NCI-H2081 (cell line): ENCODE measurements at regions not wholly inside any gene's neighbourhood (a gene's known extent, or its start where the extent isn't known, plus 50 kb on each side); places are given as distances from the start of the nearest gene placed in this dataset.
A peak's percentile ranks its signal among the peaks of the same experiment; 100 is the strongest.
"Not testable (repeated sequence)": the region's sequence is repeated elsewhere in the genome, so short reads cannot be mapped to it uniquely, and the experiment has no call there.

Experiments
- DNase-seq, 2 experiments: peaks; one replicate each; lab custom pipeline; 2025; lab: John Stamatoyannopoulos, UW

- no peak for DNase-seq
Observed at GRCh38 chr5:152527358-152528052, 122.4 kb upstream of the NMUR2 start.

GRCh38 chr5:152529440-152529839 lies 124.4 kb upstream of the NMUR2 start:
- no peak for DNase-seq

DNA sequence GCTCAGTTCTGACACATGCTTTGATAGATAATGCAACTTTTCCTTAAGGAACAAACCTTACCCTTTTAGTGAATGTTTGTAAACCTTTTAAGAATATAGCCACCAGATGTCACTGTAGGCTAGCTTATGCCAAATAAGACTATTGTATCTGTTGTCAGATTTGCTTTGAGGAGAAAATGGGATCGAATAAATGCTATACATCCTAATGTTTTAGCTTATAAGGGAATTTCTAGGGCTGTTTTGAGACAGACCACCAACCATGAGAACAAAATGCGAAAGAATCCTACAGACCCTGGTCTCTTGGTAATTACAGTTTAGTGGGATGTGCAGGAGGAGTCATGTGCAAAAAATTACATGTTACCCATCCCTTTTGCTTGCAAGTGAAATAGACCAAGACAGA lies 127.6 kb upstream of the NMUR2 start:
- DNase-seq: peak; percentile 48 to 67

GRCh38 chr5:152534641-152535040 lies 129.6 kb upstream of the NMUR2 start:
- no peak for DNase-seq

DNA sequence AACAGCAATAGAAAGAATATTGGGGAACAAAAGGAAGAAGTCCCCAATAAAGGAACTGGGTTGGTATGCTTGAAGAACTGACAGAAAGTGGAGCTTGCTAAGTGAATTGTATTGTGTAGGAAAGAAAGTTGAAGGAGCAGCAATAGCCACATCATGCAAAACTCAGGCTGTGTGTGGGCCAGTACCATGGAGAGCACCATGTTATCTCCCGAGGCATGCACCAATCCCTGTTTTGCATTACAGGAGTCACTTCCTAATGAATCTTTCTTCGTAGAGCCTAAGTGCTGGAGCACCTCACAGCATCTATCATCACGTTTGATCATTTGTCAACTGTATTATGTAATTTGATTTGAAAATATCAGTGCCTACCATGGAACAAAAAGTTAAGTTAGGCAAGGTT lies 137.7 kb upstream of the NMUR2 start:
- no peak for DNase-seq

- no peak for DNase-seq
Observed at GRCh38 chr5:152546493-152546892, 141.4 kb upstream of the NMUR2 start.

GRCh38 chr5:152547202-152547601 lies 142.1 kb upstream of the NMUR2 start:
- no peak for DNase-seq

DNA sequence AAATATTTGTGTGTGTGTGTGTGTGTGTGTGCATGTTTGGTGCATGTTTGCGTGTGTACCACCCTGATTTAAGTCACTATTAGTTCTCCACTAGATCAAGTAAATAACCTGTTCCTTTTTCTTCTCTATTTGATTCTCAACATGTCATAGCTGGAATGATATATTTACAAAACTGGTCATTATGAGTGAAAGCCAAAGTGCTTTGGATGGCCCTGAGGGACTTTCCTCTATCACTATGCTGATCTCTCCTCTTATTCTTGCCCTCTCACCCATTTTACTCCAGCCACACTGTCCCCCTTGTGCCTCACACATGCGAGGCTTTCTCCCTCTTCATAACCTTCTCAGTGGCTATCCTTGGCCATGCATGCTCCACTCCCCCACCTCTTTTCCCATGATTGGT lies 144.6 kb upstream of the NMUR2 start:
- no peak for DNase-seq

- no peak for DNase-seq
Observed at GRCh38 chr5:152551061-152551460, 146.0 kb upstream of the NMUR2 start.

DNA sequence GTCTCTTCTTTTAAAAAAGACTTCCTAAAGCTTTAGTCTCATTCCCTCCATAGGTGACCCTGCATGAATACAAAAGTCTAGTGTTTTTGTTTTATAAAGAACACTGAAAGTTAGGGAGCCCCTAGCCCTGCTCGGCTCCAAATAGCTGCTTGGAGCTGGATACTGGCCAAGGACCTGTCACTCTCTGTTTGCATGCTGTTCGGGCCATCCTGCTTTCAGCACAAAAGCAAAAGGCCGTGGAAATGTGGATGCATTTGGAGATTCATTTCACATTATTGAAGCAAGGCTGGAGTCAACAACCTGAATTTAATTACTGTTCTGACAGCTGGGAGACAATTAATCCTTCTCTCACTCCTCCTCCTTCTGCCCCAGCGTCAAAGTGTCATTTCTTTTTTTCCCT lies 151.7 kb upstream of the NMUR2 start:
- peak; percentile 61 to 79 for DNase-seq

DNA sequence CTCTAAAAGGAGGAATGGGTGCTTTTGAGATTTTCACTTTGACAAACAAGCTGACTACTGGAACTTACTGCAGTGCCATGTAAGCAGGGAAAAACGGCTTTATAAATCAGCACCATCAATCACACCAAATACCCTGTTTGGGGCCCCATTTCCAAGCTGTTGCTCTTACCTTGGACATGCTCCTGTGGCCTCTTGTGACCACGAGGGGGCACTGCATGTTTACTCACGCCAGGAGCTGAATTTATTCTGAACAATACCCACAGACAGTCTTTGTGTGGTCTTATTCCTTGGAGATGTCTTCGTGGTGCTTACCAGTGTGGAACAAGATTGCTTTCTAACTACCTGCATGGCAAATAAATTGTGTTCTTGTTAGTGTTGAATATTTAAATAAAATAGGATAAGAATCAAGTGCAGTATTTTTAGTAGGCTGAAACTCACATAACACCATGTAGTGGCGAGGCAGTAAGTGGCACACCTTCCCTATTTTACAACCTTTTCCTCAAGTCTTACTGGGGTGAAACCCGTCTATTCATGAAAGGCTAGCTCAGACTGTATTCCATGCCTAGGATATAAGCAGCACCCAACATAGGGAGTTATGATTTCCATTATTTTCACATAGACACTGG lies 155.5 kb upstream of the NMUR2 start:
- DNase-seq: peak; percentile 77 to 81

GRCh38 chr5:152568016-152568415 lies 162.9 kb upstream of the NMUR2 start:
- peak in 1 of 2 experiments; percentile 29 for DNase-seq

DNA sequence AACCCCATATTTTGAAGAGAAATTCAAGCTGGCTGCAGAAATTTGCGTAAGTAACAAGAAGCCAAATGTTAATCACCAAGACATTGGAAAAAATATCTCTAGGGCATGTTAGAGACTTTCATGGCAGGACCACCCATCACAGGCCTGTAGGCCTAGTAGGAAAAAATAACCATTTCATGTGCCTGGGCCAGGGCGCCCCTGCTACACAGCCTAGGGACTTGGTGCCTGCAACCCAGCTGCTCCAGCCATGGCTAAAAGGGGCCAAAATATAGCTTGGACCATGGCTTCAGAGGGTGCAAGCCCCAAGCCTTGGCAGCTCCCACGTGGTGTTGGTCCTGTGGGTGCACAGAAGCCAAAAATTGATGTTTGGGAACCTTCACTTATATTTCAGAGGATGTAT lies 167.7 kb upstream of the NMUR2 start:
- DNase-seq: no peak

GRCh38 chr5:152584103-152584502 lies 179.0 kb upstream of the NMUR2 start:
- no peak for DNase-seq

GRCh38 chr5:152592416-152592815 lies 187.3 kb upstream of the NMUR2 start:
- no peak for DNase-seq

GRCh38 chr5:152593388-152593787 lies 188.3 kb upstream of the NMUR2 start:
- peak in 1 of 2 experiments; percentile 28 for DNase-seq

GRCh38 chr5:152595405-152595804 lies 190.3 kb upstream of the NMUR2 start:
- peak in 1 of 2 experiments; percentile 50 for DNase-seq

DNA sequence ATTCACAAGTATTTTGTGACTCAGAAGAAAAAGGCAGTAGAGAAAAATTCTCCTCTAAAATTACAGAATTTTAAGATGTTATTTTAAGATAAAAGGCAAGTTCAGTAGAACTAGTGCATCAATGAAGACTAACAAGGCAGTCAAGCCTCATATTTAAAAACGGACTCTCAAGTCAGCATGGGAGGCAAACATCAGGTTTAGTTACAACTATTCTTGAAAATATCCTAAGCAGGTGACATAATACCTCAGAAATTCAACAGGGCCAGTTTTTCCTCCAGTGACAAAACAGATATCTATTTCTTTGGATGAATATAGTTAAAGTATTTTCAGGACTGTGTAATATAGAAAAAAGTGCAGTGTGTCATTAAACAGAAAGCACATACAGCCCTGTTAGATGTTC lies 194.0 kb upstream of the NMUR2 start:
- DNase-seq: no peak

DNA sequence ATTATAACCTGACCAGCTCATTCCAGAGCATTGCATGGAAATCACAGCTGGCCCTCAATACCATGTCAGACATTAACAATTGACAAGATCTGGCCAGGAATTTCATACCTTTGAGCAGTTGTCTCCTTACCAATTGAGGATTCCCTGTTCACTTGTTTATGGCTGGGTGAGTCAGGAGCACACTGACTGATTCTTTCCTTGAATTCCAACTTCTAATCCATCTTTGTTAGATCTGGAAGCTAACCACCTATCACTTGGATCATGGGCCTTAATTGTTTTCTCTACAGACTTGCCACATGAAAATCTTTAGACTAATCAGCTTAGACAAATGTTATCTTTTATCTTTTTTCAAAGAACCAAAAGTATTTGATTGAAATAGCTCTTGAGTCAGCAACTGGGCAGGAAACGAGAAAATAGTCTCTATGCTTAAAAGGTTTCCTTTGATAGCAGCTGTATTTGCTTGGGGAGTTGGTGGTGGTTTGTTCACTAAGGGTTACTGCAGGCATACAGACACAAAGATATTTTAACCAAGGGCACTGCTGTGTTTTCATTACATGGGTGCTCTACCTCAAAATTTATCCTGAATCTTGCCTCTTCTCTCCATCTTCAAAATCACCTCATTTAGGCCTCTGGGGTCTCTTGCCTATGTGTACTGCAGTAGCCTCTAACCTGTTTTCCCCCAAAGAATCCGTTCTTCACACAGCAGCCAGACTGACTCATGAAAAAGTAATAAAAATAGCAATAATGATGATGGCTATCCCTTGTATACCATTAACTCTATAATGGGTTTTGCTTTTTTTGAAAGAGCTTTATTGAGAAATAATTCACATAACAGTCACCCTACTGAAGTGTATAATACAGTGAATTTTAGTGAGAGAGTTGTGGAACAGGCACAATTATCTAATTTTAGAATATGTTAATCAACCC lies 197.0 kb upstream of the NMUR2 start:
- DNase-seq: no peak

- not testable (repeated sequence) for DNase-seq
Observed at GRCh38 chr5:152606050-152606449, 201.0 kb upstream of the NMUR2 start.

DNA sequence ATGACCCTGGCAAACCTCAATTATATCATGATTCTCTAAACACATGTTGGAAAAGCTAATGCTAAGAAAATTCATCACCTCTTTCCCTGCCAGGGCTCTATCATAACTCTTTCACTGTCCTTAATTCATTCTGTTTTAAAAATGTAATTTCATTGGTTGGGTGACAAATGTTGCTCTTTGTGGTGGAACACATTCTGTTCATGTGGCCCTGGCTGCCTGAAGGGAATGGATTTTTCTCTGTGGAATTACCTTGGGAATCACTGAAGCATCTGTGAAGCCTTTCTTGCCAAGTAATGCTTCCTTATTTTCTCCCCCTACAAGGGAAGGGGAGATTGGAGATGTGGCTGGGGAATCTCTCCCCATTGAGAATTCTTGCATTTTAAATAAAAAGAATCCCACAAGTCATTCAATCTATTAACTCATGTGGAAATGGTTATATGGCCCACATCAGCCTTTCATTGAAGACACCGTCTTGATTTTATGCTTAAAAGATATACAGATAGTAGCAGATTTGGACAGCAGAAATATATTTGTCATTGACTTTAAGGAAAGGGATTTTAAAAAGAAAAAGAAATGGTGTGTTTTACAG lies 201.8 kb upstream of the NMUR2 start:
- DNase-seq: no peak

DNA sequence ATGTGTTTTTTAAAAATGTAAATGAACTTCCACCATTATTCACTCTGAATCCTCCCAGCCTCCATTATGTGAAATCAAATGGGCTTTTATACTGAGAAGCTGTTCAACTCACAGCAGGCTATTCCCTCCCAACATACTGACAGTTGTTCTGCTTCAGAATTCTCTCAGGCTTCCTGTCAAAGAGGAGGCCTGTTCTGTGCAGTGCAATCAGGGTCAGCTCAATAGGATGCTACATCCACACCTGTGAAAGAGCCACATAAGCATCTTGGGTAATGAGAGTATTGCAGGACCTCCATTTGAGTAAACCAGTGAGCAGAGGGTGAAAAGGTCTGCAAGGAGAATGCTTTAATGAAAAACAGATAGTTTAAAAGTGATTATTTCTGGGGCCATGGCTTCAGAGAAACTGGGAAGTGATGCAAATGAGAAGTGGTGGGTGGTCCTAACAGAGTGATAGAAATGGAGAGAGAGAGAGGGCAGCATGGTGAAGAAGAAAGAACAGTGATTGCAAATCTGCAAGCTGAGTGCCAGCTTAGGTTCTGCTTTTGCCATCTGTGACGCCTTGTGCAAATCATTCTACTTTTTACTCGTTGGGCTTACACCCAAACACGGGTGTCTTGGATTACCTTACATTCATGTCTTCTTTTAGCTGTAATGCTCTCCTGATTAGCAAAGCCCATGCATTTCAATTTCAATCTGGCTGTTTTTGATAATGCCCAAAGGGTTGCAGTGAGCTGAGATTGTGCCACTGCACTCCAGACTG lies 202.5 kb upstream of the NMUR2 start:
- DNase-seq: no peak
